Cerebellar cortex (tissue), 1 donor: ENCODE measurements at regions not wholly inside any gene's neighbourhood (a gene's known extent, or its start where the extent isn't known, plus 50 kb on each side); places are given as distances from the start of the nearest gene placed in this dataset.

Source experiments
- DNase-seq: peaks from one replicate; pipeline ENCODE4 v3.0.0-alpha.2; 2015; ENCODE audit warnings: low spot score

DNA sequence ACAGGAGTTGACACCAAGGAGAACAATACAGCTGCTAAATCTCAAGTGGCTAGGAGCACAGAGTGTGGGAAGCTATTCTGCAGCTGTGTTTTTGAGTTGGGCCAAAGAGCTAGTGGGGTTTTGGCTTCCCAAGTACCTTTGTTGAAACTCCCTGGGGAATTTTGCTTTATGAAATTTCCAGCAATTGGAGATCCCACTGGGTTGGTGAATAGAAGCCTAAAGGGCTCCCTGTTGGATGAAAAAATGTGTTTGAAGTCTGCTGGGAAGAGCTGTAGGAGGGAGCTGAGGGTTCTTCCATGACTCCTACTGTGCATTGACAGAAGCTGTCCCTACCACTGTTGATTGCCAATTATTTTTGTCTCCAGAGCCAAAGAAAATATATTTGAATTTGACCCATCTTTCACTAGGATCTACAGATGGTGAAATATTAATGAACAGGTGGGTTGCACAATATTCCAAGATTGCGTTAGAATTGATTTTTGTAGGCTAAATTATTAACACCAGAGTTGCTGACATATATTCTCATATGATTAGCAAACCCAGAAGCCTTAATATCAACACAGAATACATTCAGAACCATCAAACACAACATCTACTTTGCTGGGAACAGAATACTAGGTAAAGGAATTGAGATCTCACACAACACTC, 95.4 kb upstream of the CYP1B1 start:
- no peak for DNase-seq

DNA sequence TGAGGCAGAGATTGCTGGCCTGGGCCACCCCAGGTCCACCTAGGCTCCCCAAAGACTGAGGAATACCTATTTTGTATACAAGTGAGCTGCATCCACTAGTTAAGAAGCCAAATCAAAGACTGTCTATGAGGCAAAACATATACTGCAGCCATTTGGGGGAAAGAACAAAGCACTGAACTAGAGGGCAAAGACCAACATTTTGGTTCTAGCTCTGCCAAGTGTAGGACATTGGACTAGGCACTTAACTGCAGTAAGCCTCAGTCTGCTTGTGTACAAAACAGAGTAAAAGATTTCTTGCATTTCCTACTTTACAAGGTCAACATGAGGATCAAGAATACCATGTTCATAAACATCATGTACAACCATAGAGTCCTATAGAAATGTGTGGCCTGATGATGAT, 94.8 kb upstream of the CYP1B1 start:
- no peak for DNase-seq

- DNase-seq = no peak
Measured at GRCh38 chr2:38170067-38170466, 94.1 kb upstream of the CYP1B1 start.

GRCh38 chr2:38168710-38169480, 92.9 kb upstream of the CYP1B1 start:
- no peak for DNase-seq

DNA sequence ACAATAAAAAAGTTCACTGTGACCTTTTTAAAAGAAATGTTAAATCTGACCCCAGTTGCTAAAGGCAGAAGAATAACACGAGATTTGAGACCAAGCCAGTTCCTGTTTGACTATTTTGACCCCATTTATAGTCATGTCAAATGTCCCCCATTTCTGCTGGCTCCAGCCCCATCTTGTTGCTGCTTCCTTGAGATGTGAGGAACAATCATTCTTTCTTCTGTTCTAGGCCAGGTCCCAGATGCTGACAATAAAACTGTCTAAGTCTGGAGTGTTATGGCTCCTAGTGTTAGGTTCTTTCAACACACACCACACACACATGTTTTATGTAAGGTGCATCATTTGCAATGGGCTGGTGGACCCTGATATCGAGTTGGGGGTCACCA, 92.0 kb upstream of the CYP1B1 start:
- DNase-seq = no peak

DNA sequence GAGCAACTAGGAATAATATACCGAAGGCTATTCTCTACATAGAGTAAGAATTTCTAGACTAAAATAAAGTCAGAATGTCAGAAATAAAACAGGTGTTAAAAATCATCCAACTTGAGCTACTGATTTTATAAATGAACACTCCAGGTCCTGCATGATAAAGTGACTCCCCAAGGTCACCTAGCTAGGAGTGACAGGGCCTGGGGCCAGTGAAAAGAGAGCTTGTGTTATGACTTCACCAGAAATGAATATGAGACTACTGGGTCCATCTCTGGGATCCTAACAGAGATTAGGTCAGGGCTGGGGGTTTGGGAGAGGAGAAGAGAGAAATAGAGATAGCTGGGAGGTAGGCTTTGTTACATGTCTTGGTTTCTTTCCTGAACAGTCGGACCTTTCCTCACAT, 89.7 kb upstream of the CYP1B1 start:
- no peak for DNase-seq

GRCh38 chr2:38164881-38165280, 88.9 kb upstream of the CYP1B1 start:
- DNase-seq = no peak

- DNase-seq = no peak
Measured at GRCh38 chr2:38163579-38163978, 87.6 kb upstream of the CYP1B1 start.

DNA sequence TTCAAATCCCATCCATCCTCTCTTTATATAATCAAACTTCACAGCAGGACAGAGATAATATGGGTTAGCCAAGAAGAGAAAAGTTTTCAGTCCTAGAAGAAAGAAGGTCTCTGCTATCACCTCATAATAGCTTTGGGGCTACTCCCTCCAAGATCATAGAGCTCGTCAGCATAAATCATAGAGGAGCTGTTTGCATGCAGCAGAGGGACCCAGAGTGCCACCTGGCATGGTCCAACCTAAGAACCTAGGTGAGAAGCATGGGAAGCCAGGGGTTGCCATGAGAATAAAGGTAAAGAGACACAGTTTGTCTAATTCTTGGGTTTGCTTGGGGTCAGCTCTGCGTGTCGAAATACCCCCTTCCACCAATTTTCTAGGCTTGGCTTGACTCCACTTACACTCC, 87.1 kb upstream of the CYP1B1 start:
- no peak for DNase-seq

- no peak for DNase-seq
Measured at GRCh38 chr2:38160516-38160915, 84.6 kb upstream of the CYP1B1 start.

GRCh38 chr2:38159597-38159996, 83.6 kb upstream of the CYP1B1 start:
- DNase-seq = peak; percentile 19

- DNase-seq = no peak
Measured at GRCh38 chr2:38159191-38159590, 83.2 kb upstream of the CYP1B1 start.

DNA sequence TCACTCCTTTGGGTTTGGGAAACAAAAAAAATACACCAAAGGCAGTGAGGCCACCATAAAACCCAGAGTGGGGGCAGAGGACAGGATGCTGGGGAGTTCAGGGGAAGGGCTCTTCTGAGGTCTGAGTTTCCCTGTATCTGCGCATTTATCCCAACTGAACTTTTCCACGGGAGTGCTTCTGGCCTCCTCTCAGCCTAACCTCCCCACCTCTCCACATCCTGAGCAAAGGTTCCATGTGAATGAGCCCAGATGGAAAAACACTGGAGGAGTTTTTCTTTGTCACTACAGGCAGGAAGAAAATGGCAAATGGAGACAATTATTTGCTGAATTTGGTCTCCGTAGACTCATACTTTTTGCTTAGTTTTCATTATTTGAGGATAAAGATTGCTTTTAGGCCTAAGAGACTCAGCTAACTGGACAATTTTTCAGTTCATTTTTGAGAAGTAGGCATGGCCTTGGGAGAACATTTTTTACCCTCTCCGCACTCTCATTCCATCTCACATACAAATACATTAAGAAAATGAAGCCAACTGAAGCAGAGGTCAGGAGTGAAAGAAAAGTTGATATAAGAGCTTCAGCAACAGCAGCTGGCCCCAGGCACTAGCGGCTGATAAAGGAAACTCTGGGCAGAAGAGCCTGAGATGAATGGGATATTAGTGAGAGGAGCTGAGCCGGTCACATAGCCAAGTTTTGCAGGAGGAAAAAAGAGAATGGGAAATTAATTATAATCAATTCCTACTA, 82.6 kb upstream of the CYP1B1 start:
- no peak for DNase-seq

GRCh38 chr2:38156436-38156835, 80.5 kb upstream of the CYP1B1 start:
- DNase-seq = no peak

GRCh38 chr2:38155015-38155414, 79.1 kb upstream of the CYP1B1 start:
- DNase-seq = no peak

DNA sequence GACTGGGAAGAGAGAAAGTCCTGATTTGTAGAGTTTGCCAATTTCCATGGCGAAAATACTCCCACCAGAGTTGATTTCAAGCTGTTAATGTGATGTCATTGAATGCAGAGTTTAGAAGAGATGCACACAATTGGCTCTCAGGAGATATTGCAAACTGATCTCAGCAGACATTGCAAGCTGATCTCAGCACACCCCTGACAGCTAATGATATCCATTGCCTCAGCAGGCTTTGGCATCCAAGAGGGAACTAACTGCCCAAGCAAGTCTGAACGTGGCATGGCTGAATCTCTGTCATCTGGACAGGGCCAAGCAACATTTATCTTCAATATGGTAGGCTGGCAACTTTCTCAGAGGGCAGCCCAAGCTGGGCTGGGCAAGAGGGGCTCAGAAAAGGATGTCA, 78.4 kb upstream of the CYP1B1 start:
- DNase-seq = no peak

DNA sequence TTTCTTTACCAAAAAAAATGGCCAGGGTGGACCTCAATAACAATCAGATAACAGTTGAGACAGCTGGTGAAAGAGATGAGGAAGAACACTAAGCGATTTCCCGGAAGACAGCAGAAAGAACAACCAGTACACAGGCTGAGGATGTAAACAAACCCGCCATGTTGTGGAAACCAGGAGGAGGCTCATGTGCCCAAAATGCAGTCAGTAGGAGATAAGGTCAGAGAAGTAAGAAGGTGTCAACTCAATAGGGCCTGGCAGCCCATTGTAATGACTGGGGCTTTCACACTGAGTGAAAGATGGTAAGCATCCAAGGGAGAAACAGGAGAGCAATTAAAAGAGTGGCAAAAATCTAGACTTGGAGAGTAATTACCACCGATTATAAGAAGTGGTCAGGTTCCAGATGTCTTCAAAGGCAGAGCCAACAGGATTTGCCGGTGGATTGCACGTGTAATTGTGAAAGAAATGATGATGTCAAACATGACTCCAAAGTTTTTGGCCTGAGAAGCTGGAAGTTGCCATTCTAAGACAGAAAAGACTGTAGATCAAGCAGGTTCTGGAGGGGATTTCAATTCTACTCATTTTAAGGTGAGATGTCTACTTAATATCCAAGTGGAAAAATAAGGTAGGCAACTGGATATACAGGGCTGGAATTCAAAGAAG, 77.7 kb upstream of the CYP1B1 start:
- no peak for DNase-seq

DNA sequence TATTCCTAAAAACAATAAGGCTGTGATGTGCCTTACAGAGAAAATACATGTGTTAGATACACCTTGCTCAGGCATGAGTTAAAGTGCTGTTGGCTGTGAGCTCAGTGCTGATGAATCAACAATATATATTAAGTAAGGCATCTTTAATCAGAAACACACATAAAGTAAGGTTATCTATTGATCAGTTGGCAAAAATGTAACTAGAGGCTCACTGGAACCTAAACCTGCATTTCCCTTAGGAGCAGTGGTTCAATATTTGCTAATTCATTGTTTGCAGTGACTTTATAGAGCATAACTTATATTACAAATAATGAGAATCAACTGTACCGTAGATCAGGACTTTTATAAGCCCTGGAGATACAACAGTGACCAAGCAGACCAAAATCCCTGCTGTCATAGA, 77.0 kb upstream of the CYP1B1 start:
- no peak for DNase-seq

- DNase-seq = no peak
Measured at GRCh38 chr2:38152035-38152434, 76.1 kb upstream of the CYP1B1 start.

DNA sequence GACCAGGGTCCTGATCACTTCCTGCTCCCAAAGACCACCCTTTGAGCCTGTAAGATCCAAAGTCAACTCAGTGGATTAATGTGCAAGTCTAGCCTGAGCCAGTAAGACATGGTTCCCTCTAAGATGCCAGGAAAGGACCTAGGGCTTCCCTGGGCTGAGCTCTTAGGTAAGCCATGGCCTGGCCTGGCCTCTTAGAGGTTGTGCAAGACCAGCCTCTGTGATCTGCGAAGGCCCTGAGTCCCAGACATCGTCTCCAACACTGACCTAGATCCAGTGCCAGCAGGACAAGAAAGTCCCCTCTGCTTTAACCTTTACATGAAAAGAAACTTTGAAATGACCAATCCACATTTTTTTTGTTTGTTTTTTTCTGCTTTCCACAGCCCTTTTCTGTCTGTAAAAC, 73.6 kb upstream of the CYP1B1 start:
- no peak for DNase-seq

- DNase-seq = no peak
Measured at GRCh38 chr2:38148501-38148900, 72.5 kb upstream of the CYP1B1 start.

- DNase-seq = no peak
Measured at GRCh38 chr2:38147333-38148121, 71.6 kb upstream of the CYP1B1 start.
